ENCODE measurements at regions not wholly inside any gene's neighbourhood (a gene's known extent, or its start where the extent isn't known, plus 50 kb on each side); places are given as distances from the start of the nearest gene placed in this dataset.

DNA sequence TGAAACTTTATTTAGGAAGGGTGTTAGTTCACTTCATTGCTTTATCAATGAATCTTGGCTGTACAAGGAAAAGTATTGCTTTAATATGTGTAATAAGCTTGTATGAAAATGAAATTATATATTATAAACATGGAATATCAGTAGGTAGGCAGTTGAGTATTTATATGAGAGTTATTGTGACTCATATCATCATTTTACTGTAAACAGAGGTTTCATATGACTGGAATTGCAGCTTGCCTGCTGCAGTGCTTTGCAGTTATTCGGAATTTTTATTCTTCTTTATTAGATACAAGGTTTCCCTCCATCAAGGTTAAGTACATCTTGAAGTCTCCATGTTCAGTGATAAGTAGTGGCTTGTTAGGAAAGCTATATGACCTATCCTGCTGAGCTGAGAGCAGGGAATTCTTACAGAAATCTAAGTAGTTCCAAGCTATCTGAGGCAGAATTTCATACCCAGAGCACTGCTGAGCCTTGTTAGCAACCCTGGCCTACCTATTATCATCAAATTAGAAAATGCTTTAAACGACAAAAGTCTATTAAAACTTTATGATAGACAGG lies 111.2 kb downstream of the MGST1 start:
- CTCF ChIA-PET: no interaction called here
- Histone ChIP-seq H3K36me3 (ENCODE audit: control insufficient read depth in 2 of 2, insufficient read depth in 1 of 2, low read length in 2 of 2) (no peaks in the 10 kb centered on the region), H3K27ac (ENCODE audit: extremely low read depth, low read depth, low read length) (no peak overlapping the region), H3K4me1 (ENCODE audit: control insufficient read depth, insufficient read depth, low read length) (no peaks in the 10 kb centered on the region), H3K9me3 (ENCODE audit: control insufficient read depth, insufficient read depth, low read depth, low read length) (no peaks in the 10 kb centered on the region), H3K4me3 (ENCODE audit: low read depth, low read length) (no peak overlapping the region)
- TF ChIP-seq, protein P1, sequence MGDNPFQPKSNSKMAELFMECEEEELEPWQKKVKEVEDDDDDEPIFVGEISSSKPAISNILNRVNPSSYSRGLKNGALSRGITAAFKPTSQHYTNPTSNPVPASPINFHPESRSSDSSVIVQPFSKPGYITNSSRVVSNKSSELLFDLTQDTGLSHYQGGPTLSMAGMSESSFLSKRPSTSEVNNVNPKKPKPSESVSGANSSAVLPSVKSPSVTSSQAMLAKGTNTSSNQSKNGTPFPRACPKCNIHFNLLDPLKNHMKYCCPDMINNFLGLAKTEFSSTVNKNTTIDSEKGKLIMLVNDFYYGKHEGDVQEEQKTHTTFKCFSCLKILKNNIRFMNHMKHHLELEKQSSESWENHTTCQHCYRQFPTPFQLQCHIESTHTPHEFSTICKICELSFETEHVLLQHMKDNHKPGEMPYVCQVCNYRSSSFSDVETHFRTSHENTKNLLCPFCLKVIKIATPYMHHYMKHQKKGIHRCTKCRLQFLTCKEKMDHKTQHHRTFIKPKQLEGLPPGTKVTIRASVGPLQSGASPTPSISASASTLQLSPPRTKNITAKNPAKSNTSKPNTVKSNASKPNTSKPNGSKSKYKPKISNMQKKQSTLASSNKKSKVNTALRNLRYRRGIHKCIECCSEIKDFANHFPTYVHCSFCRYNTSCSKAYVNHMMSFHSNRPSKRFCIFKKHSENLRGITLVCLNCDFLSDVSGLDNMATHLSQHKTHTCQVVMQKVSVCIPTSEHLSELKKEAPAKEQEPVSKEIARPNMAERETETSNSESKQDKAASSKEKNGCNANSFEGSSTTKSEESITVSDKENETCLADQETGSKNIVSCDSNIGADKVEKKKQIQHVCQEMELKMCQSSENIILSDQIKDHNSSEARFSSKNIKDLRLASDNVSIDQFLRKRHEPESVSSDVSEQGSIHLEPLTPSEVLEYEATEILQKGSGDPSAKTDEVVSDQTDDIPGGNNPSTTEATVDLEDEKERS (tag by site-specific recombination; IDR thresholded peaks at IDR 0.05): no peak
- TF ChIP-seq, protein P2, sequence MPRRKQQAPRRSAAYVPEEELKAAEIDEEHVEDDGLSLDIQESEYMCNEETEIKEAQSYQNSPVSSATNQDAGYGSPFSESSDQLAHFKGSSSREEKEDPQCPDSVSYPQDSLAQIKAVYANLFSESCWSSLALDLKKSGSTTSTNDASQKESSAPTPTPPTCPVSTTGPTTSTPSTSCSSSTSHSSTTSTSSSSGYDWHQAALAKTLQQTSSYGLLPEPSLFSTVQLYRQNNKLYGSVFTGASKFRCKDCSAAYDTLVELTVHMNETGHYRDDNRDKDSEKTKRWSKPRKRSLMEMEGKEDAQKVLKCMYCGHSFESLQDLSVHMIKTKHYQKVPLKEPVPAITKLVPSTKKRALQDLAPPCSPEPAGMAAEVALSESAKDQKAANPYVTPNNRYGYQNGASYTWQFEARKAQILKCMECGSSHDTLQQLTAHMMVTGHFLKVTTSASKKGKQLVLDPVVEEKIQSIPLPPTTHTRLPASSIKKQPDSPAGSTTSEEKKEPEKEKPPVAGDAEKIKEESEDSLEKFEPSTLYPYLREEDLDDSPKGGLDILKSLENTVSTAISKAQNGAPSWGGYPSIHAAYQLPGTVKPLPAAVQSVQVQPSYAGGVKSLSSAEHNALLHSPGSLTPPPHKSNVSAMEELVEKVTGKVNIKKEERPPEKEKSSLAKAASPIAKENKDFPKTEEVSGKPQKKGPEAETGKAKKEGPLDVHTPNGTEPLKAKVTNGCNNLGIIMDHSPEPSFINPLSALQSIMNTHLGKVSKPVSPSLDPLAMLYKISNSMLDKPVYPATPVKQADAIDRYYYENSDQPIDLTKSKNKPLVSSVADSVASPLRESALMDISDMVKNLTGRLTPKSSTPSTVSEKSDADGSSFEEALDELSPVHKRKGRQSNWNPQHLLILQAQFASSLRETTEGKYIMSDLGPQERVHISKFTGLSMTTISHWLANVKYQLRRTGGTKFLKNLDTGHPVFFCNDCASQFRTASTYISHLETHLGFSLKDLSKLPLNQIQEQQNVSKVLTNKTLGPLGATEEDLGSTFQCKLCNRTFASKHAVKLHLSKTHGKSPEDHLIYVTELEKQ (tag by site-specific recombination; IDR thresholded peaks at IDR 0.05; ENCODE audit: borderline replicate concordance): no peak
- TF ChIP-seq, protein P3, sequence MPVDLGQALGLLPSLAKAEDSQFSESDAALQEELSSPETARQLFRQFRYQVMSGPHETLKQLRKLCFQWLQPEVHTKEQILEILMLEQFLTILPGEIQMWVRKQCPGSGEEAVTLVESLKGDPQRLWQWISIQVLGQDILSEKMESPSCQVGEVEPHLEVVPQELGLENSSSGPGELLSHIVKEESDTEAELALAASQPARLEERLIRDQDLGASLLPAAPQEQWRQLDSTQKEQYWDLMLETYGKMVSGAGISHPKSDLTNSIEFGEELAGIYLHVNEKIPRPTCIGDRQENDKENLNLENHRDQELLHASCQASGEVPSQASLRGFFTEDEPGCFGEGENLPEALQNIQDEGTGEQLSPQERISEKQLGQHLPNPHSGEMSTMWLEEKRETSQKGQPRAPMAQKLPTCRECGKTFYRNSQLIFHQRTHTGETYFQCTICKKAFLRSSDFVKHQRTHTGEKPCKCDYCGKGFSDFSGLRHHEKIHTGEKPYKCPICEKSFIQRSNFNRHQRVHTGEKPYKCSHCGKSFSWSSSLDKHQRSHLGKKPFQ (tag by site-specific recombination; IDR thresholded peaks at IDR 0.05): no peak
- no peak for TF ChIP-seq BCL11B (tag by site-specific recombination; IDR thresholded peaks at IDR 0.05; ENCODE audit: low read depth)
- TF ChIP-seq OVOL3 (tag by site-specific recombination; IDR thresholded peaks at IDR 0.05): no peak
- no peak for TF ChIP-seq ZNF558 (tag by site-specific recombination; IDR thresholded peaks at IDR 0.05)
- no peak for TF ChIP-seq ZNF837 (tag by site-specific recombination; IDR thresholded peaks at IDR 0.05)
- TF ChIP-seq, protein P4, sequence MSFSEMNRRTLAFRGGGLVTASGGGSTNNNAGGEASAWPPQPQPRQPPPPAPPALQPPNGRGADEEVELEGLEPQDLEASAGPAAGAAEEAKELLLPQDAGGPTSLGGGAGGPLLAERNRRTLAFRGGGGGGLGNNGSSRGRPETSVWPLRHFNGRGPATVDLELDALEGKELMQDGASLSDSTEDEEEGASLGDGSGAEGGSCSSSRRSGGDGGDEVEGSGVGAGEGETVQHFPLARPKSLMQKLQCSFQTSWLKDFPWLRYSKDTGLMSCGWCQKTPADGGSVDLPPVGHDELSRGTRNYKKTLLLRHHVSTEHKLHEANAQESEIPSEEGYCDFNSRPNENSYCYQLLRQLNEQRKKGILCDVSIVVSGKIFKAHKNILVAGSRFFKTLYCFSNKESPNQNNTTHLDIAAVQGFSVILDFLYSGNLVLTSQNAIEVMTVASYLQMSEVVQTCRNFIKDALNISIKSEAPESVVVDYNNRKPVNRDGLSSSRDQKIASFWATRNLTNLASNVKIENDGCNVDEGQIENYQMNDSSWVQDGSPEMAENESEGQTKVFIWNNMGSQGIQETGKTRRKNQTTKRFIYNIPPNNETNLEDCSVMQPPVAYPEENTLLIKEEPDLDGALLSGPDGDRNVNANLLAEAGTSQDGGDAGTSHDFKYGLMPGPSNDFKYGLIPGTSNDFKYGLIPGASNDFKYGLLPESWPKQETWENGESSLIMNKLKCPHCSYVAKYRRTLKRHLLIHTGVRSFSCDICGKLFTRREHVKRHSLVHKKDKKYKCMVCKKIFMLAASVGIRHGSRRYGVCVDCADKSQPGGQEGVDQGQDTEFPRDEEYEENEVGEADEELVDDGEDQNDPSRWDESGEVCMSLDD (tag by site-specific recombination; IDR thresholded peaks at IDR 0.05): no peak
- TF ChIP-seq ZSCAN16 (tag by site-specific recombination; IDR thresholded peaks at IDR 0.05): no peak
- TF ChIP-seq ZNF211 (tag by site-specific recombination; IDR thresholded peaks at IDR 0.05; ENCODE audit: low read depth): no peak
- TF ChIP-seq GFI1B (tag by site-specific recombination; IDR thresholded peaks at IDR 0.05): no peak
- no peak for TF ChIP-seq ZBTB20 (tag by site-specific recombination; IDR thresholded peaks at IDR 0.05)
- TF ChIP-seq, protein P5, sequence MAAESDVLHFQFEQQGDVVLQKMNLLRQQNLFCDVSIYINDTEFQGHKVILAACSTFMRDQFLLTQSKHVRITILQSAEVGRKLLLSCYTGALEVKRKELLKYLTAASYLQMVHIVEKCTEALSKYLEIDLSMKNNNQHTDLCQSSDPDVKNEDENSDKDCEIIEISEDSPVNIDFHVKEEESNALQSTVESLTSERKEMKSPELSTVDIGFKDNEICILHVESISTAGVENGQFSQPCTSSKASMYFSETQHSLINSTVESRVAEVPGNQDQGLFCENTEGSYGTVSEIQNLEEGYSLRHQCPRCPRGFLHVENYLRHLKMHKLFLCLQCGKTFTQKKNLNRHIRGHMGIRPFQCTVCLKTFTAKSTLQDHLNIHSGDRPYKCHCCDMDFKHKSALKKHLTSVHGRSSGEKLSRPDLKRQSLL (tag by site-specific recombination; IDR thresholded peaks at IDR 0.05): no peak
- no peak for TF ChIP-seq ZNF223 (tag by site-specific recombination; IDR thresholded peaks at IDR 0.05)
- TF ChIP-seq ZBTB48 (tag by site-specific recombination; IDR thresholded peaks at IDR 0.05): no peak
- TF ChIP-seq ZNF701 (tag by site-specific recombination; IDR thresholded peaks at IDR 0.05): no peak
- no peak for TF ChIP-seq KLF16 (tag by site-specific recombination; IDR thresholded peaks at IDR 0.05)
- no peak for TF ChIP-seq ZNF621 (tag by site-specific recombination; IDR thresholded peaks at IDR 0.05)
- TF ChIP-seq ZIC2 (tag by site-specific recombination; IDR thresholded peaks at IDR 0.05): no peak
- POLR2A ChIA-PET: no interaction called here
